ENCODE measurements at regions not wholly inside any gene's neighbourhood (a gene's known extent, or its start where the extent isn't known, plus 50 kb on each side); places are given as distances from the start of the nearest gene placed in this dataset.

DNA sequence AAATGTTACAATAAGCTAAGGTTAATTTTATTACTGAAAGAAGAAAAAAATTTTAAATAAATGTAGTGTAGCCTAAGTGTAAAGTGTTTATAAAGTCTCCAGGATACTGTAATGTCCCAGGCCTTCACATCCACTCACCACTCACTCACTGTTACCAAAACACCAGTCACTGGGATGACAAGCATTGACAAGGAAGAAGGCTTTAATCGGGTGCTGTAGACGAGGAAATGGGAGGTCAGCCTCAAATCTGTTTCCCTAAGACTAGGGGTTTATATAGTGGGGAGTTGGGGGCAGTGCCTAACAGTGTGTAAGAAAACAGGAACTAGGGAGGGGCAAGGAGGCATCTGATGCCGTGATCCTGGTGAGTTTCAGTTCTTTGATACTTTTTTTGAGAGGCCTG, 69.4 kb downstream of the CHRM3 start:
- ChIA-PET CTCF (interaction anchor here (0.5 kb wide), 1 partner anchor 442 kb away, joined by 3 read pairs; no protein-coding TSS in a partner anchor), POLR2A (no interaction called here)
- DNase-seq (ENCODE audit: low read depth, low spot score), result no peak
- TF ChIP-seq, protein P1, sequence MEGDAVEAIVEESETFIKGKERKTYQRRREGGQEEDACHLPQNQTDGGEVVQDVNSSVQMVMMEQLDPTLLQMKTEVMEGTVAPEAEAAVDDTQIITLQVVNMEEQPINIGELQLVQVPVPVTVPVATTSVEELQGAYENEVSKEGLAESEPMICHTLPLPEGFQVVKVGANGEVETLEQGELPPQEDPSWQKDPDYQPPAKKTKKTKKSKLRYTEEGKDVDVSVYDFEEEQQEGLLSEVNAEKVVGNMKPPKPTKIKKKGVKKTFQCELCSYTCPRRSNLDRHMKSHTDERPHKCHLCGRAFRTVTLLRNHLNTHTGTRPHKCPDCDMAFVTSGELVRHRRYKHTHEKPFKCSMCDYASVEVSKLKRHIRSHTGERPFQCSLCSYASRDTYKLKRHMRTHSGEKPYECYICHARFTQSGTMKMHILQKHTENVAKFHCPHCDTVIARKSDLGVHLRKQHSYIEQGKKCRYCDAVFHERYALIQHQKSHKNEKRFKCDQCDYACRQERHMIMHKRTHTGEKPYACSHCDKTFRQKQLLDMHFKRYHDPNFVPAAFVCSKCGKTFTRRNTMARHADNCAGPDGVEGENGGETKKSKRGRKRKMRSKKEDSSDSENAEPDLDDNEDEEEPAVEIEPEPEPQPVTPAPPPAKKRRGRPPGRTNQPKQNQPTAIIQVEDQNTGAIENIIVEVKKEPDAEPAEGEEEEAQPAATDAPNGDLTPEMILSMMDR (IDR thresholded peaks at IDR 0.05; ENCODE audit: insufficient read depth, low read length, missing control alignments), result no peak
- no peak overlapping the region for H3K4me3 ChIP-seq (ENCODE audit: low read depth, low read length)

DNA sequence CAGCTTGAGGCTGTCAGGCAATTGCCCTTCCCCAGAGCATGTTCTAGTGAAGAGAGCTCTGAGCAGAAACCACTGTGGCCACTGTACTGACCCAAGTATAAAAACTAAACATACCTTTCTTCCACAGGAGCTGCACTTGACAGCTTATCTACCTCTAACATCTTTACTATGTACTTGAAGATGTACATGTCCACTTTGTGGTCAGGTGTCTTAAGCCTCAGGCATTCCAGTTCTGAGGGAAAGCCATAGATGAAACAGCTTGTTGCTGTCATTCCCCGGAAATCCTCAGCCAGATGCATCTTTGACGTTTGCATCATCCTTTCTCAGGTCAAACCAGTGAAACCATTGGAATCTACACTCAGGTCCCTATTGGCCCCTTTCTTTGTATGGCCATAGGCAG, 70.4 kb downstream of the CHRM3 start:
- DNase-seq (ENCODE audit: low read depth, low spot score), result no peak
- POLR2A ChIA-PET, result no interaction called here
- no peak overlapping the region for H3K4me3 ChIP-seq (ENCODE audit: low read depth, low read length)
- CTCF ChIA-PET, result no interaction called here
- TF ChIP-seq, protein P1 (IDR thresholded peaks at IDR 0.05; ENCODE audit: insufficient read depth, low read length, missing control alignments), result no peak

DNA sequence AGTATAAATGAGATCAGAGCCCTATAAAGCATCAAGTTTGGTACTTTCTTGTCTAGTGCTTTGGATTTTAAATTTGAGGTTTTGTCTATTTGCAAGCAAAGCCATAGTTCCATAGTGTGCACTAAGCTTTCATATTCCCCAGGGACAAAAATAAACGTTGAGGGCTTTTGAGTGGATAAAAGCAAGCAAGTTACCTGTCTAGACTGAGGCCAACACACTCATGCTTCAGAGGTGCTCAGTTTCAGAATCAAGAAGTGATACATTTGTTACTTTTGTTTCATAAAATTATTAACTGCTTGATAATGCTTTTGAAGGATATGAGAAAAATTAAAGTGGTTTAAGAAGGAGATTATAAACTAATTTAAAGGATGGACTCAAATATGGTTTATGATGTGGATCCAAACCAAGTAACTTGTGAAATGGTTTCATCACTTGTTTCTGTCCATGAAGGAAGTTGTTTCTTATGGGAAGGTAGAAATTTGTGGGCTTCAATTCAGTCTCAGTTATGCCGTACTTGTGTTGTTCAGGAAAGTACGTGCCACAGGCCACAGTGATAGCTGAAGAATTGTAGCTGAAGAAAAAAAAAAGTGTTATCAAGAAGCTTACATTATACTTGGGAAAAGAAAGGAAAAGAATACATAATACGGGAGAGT, 71.2 kb downstream of the CHRM3 start:
- ChIA-PET POLR2A (no interaction called here), CTCF (no interaction called here)
- no peak overlapping the region for H3K4me3 ChIP-seq (ENCODE audit: low read depth, low read length)
- DNase-seq (ENCODE audit: low read depth, low spot score), result no peak
- TF ChIP-seq, protein P1 (IDR thresholded peaks at IDR 0.05; ENCODE audit: insufficient read depth, low read length, missing control alignments), result no peak

DNA sequence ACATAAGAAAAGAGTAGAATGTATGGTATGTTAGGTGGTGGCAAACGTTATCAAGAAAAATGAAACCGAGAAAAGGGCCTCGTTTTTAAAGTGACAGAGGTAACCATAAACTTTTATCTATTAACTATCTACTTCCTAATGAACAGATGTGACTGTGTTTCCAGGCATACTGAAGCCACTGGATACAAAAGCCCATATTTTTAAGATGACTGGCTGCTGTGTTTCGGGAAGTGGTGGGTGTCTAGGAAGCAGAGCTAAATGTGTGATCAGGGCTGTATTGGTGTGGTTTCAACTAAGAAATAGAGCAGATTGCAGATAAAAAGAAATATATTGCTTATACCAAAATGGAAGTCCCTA, 71.8 kb downstream of the CHRM3 start:
- TF ChIP-seq, protein P1 (IDR thresholded peaks at IDR 0.05; ENCODE audit: insufficient read depth, low read length, missing control alignments), result no peak
- ChIA-PET POLR2A (no interaction called here), CTCF (no interaction called here)
- no peak for DNase-seq (ENCODE audit: low read depth, low spot score)
- H3K4me3 ChIP-seq (ENCODE audit: low read depth, low read length), result no peak overlapping the region

DNA sequence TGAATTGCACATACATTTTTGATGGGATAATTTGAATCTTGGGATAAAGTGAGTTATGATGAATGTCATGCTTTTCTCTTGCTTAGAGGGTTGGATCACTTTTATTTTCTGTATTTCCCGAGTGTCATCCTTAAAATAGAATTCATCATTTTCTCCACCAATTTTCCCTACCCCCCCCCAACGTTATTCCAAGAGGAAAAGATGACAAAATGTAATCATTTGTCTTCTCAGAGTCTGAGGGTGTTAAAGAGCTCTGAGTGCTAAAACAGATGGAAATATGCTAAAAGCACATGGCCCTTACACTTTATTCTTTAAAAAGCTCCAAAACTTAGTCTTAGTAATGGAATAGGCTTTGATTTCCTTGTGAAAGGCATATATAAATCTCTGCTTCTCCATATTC, 81.4 kb downstream of the CHRM3 start:
- CTCF ChIA-PET, result no interaction called here
- TF ChIP-seq, protein P1 (IDR thresholded peaks at IDR 0.05; ENCODE audit: insufficient read depth, low read length, missing control alignments), result no peak
- no peak overlapping the region for H3K4me3 ChIP-seq (ENCODE audit: low read depth, low read length)
- POLR2A ChIA-PET, result no interaction called here
- DNase-seq (ENCODE audit: low read depth, low spot score), result no peak

DNA sequence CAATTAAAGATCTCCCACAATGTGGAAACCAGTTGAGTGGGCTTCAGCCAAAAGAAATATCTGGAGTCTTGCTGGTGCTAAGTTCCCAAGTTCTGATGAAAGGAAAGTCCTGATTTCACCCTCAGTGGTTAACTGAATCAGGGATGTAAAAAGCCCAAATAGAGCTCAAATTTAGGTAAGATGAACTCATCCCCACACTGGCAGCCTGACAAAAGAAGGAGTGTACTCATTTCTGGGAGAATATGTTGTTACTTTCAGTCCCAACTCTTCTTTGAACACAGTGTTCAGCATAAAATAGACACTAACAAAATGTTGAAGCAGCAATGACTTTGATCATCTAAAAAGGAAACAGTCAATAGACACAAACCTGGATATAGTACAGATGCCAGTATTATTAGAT, 91.7 kb downstream of the CHRM3 start:
- TF ChIP-seq, protein P1 (IDR thresholded peaks at IDR 0.05; ENCODE audit: insufficient read depth, low read length, missing control alignments), result no peak
- POLR2A ChIA-PET, result no interaction called here
- no peak for DNase-seq (ENCODE audit: low read depth, low spot score)
- CTCF ChIA-PET, result no interaction called here
- no peak overlapping the region for H3K4me3 ChIP-seq (ENCODE audit: low read depth, low read length)
